PFSK-1 (cell line): ENCODE measurements at regions not wholly inside any gene's neighbourhood (a gene's known extent, or its start where the extent isn't known, plus 50 kb on each side); places are given as distances from the start of the nearest gene placed in this dataset.

Source experiments
- FOXP2 ChIP-seq: optimal IDR thresholded peaks from 2 replicates; pipeline ENCODE3; 2011; ENCODE audit warnings: borderline replicate concordance, control low read depth, inconsistent platforms; ENCODE audit not compliant: insufficient read depth; ENCODE audit errors: extremely low read length, extremely low read depth
- POLR2AphosphoS5 ChIP-seq: IDR thresholded peaks from 2 replicates; pipeline ENCODE4 v1.6.1; 2012; ENCODE audit warnings: low read depth, mild to moderate bottlenecking, control low read depth, low read length, moderate library complexity
- SIN3A ChIP-seq: IDR thresholded peaks from 2 replicates; pipeline ENCODE4 v1.6.1; 2012; ENCODE audit warnings: mild to moderate bottlenecking, low read length, moderate library complexity, borderline replicate concordance; ENCODE audit not compliant: insufficient read depth
- TAF1 ChIP-seq: IDR thresholded peaks from 2 replicates; pipeline ENCODE4 v1.6.1; 2012; ENCODE audit warnings: low read length, control low read depth, borderline replicate concordance; ENCODE audit not compliant: insufficient read depth
- TF ChIP-seq, protein P1 (sequence below), 2 experiments: IDR thresholded peaks; 2 replicates each; pipeline versions ENCODE4 v1.6.1 to v1.8.0; 2011 to 2012; ENCODE audit warnings: low read depth in 2 of 2, low read length in 2 of 2, control low read depth in 1 of 2, inconsistent platforms in 1 of 2, mild to moderate bottlenecking in 1 of 2, moderate library complexity in 1 of 2; ENCODE audit not compliant: insufficient read depth in 1 of 2

DNA sequence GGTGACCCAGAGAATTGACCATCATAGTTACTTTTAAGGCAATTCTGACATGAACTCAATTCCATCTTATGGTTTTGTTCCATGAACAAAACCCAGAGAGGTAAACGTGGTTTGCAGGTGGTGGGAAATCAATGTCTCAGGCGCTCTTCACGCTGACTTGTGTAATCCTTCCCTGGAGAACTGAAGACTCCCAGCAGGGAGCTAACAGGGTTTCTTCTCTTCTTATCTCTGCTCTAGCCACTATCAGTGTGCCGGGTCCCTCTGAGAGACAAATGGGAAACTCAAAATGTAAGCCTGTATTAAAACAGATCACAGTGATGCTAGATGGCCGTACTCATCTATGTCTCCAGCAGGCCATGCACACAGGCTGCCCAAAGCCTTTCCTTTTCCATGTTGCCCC lies 57.6 kb upstream of the ARGLU1 start:
- no peak for TF ChIP-seq POLR2AphosphoS5
- no peak for TF ChIP-seq TAF1

DNA sequence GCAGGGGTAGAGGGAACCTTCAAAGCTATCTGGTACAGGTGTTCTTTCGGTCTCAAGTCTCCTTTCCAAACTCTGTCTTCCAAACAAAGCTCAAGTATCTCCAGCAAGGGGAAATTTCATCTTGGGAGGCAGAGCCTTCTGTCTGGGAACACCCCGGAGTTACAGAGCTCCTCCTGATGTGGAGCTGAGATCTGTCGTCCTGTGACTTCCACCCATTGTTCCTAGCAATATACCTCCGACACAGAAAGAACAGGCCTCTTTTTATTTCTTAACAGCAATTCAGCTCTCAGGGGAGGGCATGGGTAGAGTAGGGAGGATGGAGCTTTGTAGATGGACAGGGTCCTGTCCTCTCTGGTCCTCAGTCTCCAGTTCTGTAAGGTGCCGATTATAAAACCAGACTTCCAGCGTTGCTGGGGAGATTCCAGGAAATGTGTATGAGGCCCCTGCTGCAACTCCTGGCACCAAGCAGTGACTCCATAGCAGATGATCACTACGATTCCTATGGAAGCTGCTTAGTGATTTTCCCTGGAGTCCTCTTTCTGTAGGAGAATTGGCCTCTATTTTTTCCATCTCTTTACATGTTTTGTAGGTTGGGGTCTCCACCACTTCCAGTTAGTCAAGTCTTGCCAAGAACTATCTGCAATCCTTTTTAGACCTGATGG lies 56.0 kb upstream of the ARGLU1 start:
- TF ChIP-seq SIN3A = no peak
- TF ChIP-seq, protein P1, sequence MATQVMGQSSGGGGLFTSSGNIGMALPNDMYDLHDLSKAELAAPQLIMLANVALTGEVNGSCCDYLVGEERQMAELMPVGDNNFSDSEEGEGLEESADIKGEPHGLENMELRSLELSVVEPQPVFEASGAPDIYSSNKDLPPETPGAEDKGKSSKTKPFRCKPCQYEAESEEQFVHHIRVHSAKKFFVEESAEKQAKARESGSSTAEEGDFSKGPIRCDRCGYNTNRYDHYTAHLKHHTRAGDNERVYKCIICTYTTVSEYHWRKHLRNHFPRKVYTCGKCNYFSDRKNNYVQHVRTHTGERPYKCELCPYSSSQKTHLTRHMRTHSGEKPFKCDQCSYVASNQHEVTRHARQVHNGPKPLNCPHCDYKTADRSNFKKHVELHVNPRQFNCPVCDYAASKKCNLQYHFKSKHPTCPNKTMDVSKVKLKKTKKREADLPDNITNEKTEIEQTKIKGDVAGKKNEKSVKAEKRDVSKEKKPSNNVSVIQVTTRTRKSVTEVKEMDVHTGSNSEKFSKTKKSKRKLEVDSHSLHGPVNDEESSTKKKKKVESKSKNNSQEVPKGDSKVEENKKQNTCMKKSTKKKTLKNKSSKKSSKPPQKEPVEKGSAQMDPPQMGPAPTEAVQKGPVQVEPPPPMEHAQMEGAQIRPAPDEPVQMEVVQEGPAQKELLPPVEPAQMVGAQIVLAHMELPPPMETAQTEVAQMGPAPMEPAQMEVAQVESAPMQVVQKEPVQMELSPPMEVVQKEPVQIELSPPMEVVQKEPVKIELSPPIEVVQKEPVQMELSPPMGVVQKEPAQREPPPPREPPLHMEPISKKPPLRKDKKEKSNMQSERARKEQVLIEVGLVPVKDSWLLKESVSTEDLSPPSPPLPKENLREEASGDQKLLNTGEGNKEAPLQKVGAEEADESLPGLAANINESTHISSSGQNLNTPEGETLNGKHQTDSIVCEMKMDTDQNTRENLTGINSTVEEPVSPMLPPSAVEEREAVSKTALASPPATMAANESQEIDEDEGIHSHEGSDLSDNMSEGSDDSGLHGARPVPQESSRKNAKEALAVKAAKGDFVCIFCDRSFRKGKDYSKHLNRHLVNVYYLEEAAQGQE (IDR thresholded peaks at IDR 0.05; ENCODE audit: insufficient read depth in 1 of 2, low read depth in 2 of 2, low read length in 2 of 2) = no peak
- no peak for TF ChIP-seq POLR2AphosphoS5
- TF ChIP-seq FOXP2 = no peak
- no peak for TF ChIP-seq TAF1

GRCh38 chr13:106621833-106622232 lies 53.9 kb upstream of the ARGLU1 start:
- no peak for TF ChIP-seq POLR2AphosphoS5
- TF ChIP-seq TAF1 = no peak
- TF ChIP-seq, protein P1 (IDR thresholded peaks at IDR 0.05; ENCODE audit: insufficient read depth in 1 of 2, low read depth in 2 of 2, low read length in 2 of 2) = no peak
- TF ChIP-seq FOXP2 = no peak
- TF ChIP-seq SIN3A = no peak

DNA sequence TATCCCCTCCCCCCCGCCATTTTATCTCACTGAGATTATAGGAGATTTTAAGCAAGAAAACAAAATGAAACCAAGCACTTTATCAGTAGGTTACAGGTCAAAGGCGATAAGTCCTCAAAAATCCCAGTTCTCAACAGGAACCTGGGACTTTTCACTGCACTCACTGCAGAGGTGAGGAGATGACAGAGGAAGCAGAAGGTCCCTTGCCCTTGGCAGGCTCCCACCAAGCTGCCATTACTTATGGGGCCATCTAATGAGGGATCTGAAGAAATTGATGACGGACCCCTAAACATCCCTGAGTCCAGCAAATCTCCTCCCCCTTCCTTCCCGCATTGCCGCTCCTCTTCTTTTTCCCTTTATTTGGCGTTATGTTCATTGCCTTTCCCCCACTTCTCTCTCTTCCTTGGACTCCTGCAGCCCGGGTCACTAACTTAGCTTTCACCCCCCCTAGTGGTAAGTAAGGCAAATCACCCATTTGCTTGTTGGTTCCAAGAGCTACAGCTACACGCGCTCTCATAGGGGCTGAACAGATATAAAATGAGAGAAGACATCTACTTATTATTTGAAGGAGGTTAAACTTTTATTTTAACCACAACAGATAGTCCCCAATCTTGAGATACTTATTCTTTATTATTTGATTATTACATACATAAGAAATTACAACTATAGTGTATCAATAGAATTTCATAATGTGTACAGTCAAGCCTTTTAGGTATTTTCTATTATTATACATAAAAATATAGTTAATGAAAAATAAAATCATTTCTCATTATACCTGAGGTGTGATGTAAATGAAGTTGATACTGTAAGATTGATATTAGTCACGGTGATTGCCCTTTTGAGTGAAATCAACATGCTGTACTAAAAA lies 52.0 kb upstream of the ARGLU1 start:
- TF ChIP-seq TAF1 (no peak), FOXP2 (no peak), POLR2AphosphoS5 (no peak), SIN3A (no peak)
- TF ChIP-seq, protein P1 (IDR thresholded peaks at IDR 0.05; ENCODE audit: insufficient read depth in 1 of 2, low read depth in 2 of 2, low read length in 2 of 2) = no peak
